GM19324 (cell line): ENCODE measurements at regions not wholly inside any gene's neighbourhood (a gene's known extent, or its start where the extent isn't known, plus 50 kb on each side); places are given as distances from the start of the nearest gene placed in this dataset.

Source experiments
- ATAC-seq: cut with Tn5 transposase; IDR thresholded peaks from one replicate; pipeline ENCODE4 v1.9.1; 2021; ENCODE audit warnings: mild to moderate bottlenecking, moderate library complexity; ENCODE audit not compliant: unreplicated experiment, low FRiP score

DNA sequence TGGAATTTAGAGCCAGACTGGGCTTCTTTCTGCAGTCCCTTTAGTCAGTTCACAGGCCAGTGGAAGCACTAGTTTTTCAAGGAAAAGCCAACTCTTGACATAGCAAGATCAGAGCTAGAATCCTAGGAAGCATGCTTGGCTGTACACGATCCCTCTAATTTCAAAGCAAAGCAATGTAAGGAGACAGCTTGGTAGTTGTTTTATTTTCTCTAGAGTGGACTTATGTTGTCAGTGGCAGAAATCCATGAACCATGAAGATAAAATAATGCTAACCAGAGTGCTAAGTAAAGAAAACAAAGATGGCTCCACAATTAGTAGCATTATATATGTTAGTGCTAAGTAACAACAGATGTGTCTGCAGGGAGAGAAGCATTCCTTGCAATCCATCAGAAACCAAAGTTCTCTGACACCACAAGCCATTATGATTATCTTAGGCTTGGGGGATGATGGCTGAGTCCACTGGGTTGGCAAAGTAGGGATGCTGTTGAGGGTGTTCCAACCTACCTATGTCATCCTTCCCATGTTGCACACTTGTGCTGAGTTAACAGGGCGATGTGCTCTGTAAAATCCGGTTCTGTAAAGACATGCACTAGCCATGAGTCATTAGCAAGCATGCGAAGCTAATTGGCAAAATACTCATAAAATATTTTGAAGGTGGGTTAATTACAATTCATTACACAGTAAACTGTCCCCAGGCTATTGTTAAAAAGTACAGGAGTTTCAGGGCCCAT, 115.2 kb downstream of the BMP2 start:
- no peak for ATAC-seq

DNA sequence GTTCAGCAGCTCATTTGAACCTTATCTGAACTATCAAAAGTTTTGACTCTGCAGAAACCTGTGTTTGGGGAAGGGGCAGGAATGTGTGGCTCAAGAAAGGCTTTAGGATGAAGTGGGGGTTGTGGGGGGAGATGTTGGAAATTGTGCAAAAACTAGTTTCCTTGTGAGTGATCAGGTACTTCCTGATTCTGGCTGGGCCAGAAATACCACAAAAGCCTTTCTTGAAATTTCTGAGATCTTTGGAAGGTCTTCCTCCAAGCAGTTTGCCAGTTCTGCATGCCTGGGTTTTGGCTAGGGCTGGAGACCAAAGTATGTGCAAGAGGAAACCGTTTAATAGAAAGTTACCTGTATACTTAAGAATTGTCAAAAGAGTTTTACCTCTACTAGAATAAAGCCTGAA, 116.6 kb downstream of the BMP2 start:
- no peak for ATAC-seq

DNA sequence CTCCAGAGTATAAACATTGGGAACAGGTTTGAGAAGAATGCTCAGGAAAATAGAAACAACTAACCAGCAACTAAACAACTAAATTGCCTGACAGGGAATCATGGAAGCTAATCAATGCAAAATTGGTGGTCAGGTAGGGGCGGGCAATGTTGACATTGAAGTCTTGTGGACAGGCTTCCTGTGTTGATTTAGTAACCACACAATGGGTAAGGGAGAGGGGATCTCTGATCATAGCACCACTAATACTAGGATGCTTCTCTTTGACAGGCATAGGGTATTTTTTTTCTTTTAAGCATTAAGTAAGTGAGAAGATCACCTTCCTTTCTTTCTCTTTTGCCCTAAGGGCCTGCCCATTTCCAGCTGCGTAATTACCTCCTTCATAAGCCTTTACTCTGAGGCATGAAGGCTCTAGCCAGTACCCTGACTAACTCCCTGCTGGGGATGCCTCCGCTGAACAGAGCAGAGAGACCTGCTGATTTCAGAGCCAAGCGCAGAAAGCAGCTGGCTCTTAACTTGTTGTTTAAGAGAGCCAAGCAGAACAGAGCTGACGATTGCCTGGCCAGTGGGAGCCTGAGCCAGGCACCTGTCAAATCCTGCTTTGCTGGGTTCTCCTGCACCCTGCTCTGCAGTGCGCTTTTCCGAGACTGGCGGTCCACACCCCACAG, 118.7 kb downstream of the BMP2 start:
- no peak for ATAC-seq

DNA sequence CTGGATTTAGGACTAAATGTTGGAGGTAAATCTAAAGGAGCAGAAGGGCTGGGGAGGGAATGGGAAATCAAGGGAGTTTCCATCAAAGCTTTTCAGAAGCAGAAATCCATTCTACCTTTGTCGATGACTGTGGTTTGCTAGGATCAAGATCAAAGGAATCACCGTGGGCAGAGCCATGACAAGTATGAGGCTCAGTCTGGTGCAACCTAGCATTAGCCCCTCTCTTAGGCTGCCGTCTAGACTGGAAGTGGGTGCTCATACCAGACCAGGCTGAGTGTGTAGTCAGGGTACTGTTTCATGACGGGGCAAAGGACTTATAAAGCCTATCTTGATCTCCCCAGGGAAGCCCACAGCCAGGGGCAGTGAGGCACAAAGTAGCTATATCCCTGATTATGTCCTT, 120.5 kb downstream of the BMP2 start:
- no peak for ATAC-seq

DNA sequence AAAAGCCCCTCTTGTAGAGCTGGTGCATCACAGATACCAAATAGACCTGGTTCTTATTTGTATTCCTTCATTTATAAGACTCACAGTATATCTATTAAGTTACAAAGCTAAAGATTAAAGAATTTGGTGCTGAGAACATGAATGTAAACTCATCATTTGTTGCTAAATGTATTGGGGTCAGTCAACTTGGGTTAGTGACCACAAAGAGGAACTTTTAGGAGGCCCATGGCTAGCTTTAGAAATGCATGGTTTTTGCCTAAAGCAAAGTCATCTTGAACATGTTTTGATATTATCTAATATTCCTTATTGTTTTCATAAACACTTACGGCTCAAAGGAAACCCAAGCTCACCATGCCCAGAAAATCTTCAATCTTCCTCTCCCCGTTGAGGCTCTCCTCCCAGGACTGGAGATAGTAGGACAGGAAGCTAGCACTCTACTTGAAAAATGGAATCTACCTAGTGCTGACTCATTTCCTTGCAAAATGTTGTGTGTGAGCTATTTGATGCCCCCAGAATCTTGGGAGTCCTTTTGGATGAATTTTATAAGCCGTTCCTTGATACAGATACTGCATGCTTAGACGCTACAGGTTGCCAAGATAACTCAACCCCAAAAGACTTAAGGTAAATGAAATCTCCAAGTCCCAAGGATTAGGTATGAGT, 121.4 kb downstream of the BMP2 start:
- no peak for ATAC-seq

DNA sequence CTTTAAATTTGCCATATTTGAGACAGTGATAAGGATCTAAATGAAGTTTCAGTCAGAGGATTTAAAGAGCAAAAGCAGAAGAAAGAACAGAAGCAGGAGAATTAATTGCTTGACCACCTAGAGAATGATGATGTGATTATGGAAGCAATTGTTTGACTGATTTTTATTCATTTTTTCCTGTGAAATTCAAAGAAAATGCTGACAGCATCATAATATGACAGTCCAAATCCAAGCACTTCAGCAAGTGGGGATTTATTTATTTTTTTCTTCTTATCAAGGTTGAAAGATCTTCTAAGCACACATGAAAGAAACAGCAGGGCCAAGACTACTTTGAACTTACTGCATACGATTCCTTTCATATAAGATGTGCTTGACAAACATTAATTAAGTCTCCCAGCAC, 125.2 kb downstream of the BMP2 start:
- ATAC-seq, result no peak

DNA sequence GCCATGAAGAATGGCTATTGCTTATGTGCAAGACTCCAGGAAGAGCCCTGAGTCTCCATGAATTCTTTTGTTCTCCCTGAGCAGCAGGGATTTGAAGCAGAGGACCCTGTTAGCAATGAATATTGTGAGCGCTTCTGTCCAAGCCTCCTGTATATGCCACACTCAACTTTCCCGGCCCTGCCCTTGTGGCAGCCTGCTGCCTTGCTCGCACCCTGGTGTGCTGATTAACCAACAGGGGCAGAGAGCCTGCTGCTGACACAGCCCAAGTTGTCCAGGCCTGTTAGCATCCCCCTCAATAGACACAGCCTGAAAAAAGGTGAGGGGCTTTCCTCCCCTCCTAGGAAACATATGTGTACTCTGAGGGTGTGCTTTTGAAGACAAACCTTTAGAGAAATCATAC, 131.4 kb downstream of the BMP2 start:
- ATAC-seq, result no peak

DNA sequence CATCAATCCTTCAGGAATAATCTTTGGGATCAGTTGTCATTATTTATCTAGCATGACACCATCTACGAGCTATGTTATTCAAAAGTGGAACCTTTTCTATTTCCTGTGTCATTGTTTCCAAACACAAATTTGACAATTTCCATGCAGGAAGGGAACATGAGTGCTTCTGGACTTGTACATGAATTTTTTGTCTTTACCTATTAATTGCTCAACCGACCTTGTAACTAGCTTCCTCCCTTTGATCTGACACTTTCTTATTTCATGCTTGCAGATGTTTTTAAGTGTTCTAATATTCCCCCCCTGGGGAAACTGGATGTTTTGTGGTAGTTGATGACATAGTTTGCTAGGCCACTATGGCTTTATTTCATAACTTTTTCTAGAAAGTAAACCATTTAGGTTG, 139.4 kb downstream of the BMP2 start:
- no peak for ATAC-seq

DNA sequence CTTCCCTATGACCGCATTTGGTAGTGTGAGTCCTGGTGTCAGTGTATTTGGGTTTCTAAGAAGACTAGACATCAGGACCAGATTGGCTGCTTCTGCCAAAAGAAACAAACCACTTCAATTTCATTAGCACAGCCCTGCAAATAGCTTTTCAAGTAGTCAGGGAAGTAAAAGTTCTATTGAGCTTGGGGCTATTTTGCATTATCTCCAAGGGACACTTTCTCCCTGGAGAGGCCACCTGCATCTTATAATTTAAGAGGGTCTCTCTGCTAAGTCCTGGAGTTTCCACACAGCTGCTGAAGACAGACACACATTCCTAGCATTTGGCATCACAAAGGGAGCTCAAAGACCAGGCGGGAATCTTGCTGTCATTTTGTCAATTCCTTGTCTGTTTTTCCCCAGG, 141.2 kb downstream of the BMP2 start:
- no peak for ATAC-seq

DNA sequence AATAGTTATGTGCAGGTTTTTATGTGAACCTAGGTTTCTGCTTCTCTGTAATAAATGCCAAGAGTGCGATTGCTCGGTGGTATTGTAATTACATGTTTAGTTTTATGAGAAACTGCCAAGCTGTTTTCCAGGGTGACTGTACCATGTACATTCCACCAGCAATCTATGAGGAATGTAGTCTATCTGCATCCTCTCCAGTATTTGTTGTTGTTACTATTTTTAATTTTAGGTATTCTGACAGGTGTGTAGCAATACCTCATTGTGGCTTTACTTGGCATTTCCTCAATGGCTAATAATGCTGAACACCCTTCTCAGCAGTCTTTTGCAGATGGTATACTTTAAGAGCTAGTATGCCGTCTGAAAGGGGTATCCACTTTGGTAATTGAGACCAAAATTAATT, 142.1 kb downstream of the BMP2 start:
- no peak for ATAC-seq

DNA sequence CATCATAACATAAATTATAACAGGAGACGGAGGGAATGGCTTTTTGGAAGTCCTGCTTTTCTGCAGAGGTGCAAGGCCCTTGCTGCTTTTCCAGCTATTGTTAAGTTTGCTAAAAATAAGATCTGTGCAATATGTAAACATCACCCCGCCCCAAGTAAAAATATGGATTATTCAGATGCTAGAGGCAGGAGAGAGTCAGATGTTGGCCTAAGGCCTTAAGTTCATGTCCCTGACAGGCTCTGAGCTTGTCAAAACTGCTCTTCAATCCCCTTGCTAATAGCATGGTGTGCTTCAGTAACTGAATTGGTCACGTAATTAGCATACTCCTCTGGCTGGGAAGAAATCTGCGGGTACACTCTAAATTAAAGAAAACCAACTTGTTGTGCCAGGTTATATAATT, 147.5 kb downstream of the BMP2 start:
- no peak for ATAC-seq

DNA sequence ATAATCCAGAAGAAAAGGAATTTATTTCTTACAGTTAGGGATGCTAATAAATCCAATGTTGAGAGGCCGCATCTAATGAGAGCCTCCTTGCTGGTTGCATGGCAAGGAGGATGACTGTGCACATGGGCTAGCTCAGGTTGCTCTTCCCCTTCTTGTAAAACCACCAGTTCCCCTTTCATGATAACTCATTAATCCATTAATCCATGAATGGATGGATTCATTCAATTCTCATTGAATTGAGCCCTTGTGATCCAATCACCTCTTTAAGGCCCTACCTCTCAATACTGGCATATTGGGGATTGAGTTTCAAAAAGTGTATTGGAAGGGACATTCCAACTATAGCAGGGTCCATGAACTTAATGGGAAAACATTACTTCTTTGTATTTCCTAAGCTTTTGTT, 149.5 kb downstream of the BMP2 start:
- ATAC-seq, result no peak

DNA sequence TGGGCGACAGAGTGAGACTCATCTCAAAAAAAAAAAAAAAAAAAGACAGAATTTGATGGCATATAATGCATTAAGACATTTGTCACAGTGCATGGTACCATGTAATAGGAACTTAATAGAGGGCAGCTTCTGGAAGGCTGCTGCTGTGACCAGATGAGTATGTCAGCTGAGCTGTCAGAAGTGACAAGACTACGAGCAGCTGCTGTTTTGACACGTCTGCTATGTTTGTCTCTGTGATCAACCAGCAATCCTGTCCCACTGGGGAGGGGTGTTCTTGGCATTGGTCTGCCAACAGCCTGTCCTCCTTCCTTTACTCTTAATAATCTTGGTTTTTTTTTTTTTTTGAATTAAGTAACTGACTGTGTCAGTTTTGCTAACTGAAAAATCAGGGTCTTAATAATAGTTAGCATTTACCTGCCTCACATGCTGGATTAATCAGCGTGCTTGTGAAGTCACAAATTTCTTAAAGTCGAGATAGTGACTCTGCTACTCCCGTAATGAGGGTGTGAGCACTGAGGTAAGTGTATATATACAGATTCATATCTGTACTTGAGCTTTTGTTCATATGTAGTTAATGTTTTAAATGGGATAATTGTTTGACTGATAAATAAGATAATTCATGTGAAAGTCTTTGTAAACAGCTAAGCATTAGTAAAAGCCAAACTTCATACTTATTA, 152.4 kb downstream of the BMP2 start:
- ATAC-seq, result peak; percentile 41

DNA sequence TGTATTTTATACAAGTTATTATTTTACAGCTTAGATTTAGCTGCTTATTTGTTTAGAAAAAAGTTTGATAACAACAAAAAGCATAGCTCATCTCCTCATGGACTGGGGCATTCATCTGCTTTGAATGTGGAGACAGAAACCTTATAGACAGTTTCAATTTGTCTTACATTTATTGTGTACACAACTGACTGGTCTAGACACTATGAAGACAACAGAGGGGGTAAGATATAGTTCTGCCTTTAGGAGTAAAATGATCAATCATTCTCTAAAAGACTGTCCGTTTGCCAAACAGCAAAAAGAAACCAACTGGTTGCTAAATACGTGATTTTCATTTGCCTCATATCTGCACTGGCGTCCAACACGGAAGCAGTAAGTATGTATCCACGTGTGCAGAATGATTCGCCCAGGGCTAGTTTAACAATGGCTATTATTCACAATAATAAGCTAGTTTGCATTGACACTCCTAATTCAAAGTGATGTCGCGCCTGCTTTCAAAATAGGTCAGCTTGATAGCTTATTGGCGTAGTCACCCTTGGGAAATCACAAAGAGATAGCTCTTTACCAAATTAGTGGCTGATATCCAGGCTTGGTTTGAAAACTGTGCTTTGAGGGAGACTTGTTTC, 153.6 kb downstream of the BMP2 start:
- no peak for ATAC-seq

DNA sequence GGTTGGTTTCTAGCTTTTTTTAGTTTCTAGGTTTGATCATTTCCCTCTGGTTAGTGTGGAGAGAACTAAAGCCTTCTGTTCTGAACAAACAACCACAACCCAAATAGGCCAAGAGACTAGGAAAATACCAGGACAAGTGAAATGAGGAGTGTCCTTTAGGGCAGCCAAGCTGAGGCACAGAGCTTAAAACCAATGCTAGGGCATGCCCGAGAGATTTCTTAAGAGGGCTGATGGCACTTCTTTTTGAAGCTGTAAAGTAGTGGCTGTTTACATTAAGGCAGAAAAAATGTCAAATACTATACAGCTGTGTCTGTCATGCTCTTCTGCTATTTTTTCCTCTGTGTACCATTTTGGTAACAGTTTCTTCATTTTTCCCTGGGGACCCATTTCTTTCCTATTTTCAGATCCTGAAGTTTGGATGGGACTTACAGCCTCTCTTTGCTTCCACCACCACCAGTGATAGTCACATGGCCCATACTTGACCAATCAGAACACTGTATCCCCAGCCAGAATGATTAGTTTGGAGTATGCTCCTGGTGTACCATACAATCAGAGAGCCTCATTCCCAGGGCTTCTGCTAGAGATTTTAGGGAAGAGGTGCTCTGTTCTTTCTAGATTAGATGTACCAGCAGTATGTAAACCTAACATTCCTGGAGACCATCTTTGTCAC, 154.4 kb downstream of the BMP2 start:
- ATAC-seq, result no peak

DNA sequence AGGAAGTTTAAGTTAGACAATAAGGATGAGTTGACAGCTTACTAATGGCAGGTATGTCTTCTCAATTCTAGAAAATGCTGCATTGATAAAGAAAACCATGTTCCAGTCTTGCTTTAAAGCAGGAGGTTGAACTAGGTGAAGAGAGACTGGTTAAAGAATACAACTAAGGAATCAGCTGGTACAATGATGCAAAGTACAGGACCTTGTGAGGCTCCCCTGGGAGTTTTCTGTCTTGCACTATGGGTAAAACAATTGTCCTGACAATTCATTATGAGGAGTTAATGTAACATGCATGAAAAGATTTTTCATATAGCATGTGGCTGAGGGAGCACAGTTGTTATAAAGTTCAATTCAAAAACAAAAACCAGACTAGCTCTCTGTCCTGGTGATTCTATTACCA, 157.2 kb downstream of the BMP2 start:
- ATAC-seq, result no peak

DNA sequence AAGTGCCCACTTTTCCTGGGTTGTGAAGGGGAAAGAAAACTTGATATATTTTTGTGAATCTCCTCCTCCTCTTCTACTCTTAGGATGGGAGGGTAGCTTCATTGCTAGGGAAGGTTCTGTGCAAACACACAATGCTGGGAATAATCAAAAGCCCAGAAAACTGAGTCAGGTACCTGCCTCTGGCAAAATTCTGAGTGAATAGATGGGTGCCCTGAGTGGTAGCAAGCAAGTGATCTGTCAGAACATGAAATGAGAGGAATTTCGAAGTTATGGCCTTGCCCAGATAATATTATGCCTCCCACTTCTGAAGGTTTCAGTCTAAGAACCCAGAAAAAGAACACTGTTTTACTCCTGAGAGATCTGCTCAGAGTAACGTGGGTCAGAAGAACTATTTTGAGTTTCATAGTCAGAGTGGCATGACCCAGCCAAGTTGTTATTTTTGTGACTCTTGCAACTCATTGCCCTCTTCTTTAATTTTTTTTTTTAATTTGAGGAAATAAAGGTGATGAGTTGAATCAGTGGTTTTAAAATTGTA, 158.3 kb downstream of the BMP2 start:
- ATAC-seq, result no peak

DNA sequence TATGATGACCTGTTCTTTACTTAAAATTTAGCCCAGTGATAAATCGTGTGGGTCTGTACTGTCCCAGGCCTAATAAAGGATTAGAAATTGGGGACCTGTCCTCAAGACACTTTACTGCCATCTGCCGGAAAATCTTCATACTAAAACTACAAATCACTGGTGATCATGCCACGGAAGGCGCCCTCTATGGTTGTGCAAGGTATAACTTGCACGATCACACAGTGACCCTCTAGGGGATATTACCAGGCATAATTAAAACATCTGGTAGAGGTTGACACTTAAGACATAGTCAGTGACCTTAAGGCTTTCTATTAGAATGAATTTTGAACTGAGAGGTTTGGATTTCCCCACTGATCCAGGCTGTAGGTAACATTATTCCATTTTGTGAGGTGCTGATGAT, 172.6 kb downstream of the BMP2 start:
- ATAC-seq, result no peak

DNA sequence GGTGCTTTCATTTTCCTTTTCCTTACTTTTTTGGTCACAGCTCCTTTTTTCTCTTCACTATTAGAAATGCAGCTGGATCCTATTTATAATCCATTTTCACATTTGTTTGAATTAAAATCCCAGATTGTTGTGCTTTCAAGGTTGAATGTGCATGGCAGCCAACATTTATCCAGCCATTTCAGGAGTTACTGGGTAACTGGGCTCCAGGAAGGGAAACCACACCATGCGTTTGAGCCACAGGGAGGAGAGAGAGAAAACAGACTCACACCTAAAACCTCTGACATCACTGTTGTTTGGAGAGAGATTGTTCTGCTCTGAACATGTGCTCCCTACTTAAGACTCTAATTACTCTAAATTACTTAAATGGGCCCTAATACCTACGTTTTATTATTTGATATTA, 173.4 kb downstream of the BMP2 start:
- ATAC-seq, result no peak

DNA sequence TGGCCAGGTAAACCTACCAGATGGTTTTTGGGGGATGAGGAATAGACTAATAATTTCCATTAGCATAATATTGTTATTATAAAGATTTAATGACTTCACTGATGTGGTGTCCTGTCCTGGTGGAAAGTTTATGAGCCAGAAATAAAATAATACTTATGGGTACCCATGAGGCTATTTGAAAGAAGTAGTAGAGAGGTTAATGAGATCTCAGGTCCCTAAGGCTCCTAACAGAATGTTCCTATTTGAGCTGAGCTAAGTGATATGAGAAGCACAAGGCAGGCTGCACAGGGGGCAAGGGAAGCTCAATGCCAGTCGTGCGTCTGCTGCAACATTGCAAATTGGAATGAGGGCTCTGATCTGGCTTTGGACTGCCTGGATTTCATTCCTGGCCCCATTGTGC, 174.1 kb downstream of the BMP2 start:
- ATAC-seq, result no peak
